Fibroblast of lung (primary cell): ENCODE measurements at regions not wholly inside any gene's neighbourhood (a gene's known extent, or its start where the extent isn't known, plus 50 kb on each side); places are given as distances from the start of the nearest gene placed in this dataset.

Experiments
- CTCF ChIP-seq, 2 donors: IDR thresholded peaks in 1 of 2; conservative IDR thresholded peaks in 1 of 2; 1 replicate in 1 of 2; 2 replicates in 1 of 2; pipeline ENCODE4 v1.5.1; 2011 to 2012; ENCODE audit warnings: low read length in 2 of 2, control low read depth in 1 of 2, inconsistent platforms in 1 of 2, low read depth in 1 of 2, mild to moderate bottlenecking in 1 of 2
- EZH2 ChIP-seq: IDR thresholded peaks from 2 replicates; pipeline ENCODE4 v1.5.1; 2012; ENCODE audit warnings: low read length, control low read depth, mild to moderate bottlenecking; ENCODE audit errors: missing control alignments

DNA sequence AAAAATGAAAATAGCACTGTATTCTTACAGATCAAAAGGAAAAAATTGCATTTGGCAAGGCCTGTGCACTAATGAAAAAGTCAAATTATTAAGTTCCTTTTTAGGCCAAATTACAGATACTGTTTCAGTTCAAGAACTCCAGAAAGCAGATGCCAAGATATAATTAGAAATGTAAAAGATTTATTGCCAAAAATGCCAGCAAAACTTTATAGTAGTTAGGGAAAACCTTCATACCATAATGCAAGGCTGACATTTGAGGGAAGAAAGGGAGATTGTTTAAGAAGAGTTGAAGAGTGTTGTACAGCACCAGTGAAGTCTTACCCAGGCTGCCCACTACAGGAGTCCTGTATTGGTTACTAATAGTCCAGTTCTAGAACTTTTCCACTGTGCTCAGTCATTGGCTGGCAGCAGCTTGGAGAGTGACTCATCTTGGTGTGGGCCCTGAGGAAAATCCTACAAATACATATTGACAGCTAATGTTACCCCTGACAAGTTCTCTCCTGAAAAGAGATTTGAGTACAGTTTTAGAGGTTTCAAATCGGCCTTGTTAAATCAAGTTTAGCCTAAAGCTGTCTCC lies 600.4 kb downstream of the C12orf50 start:
- no peak for TF ChIP-seq EZH2
- TF ChIP-seq CTCF (conservative IDR thresholded peaks at IDR 0.05 in 1 of 2, IDR thresholded peaks at IDR 0.05 in 1 of 2; ENCODE audit: low read depth in 1 of 2, low read length in 2 of 2): no peak
